GM18505 (cell line): ENCODE measurements at regions not wholly inside any gene's neighbourhood (a gene's known extent, or its start where the extent isn't known, plus 50 kb on each side); places are given as distances from the start of the nearest gene placed in this dataset.
A peak's percentile ranks its signal among the peaks of the same experiment; 100 is the strongest.
"Not testable (repeated sequence)": the region's sequence is repeated elsewhere in the genome, so short reads cannot be mapped to it uniquely, and the experiment has no call there.

ENCODE experiments used
- ATAC-seq: cut with Tn5 transposase; IDR thresholded peaks from one replicate; pipeline ENCODE4 v1.9.1; 2021; ENCODE audit not compliant: unreplicated experiment
- POLR2A ChIP-seq: IDR thresholded peaks from 4 replicates; pipeline ENCODE4 v1.6.1; 2011; ENCODE audit warnings: borderline replicate concordance; ENCODE audit not compliant: insufficient read depth, insufficient read length; ENCODE audit errors: extremely low read depth

DNA sequence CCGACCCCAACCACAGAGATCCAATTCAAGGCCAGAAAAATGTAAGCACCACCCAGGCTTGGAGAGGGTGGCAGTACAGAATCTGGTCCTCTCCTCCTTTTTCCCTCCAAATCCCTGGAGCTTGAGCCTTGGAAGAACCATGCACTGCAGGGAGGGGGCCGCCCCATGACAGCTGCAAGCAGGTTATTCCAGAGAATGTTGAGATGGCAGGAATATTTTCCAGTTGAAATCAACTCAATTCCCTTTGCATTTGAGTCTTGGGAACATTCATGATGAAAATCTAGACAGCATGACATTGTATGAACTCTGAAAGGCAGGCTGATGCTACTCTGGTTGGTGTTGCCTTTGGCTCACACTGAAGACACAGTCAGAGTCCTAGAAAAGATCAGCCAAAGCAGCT lies 386.6 kb upstream of the FGF16 start:
- TF ChIP-seq POLR2A, result no peak
- ATAC-seq, result no peak

DNA sequence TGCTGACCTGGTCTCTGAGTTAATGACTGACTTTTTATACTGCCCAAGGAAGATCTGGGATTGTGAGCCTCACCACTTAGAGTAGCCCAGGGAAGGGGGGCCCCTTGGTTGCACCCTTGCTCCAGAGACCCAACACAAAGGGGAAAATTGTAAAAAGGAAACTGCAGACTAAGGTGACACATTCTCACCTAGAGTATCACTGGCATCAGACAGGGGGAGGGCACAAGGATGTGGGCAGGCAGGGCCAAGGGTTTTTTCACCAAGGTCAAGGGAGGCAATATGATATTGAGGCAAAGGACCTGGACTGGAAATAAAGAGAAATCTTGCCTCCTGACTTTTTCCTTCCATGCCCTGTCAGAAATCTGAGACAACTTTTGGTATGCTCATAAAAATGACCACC lies 386.2 kb upstream of the FGF16 start:
- ATAC-seq, result no peak
- TF ChIP-seq POLR2A, result no peak

DNA sequence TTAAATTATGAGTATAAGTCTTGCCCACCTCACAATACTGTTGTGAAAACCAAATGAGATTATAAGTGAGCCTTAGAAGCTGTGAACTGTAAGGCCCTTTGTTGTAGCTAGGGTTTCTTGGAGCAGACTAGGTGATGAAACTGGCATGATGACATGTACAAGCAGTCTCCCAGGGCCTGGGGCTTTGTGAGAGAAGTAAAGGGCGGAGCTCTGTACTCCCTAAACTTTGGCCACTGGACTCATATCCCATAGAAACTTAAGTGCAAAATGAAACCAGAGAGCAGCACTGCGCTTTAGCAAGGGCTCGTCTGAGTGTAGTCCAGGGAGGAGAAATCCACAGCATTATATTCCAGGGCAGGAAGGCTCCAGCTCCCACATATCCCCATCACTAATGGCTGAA lies 385.6 kb upstream of the FGF16 start:
- no peak for ATAC-seq

DNA sequence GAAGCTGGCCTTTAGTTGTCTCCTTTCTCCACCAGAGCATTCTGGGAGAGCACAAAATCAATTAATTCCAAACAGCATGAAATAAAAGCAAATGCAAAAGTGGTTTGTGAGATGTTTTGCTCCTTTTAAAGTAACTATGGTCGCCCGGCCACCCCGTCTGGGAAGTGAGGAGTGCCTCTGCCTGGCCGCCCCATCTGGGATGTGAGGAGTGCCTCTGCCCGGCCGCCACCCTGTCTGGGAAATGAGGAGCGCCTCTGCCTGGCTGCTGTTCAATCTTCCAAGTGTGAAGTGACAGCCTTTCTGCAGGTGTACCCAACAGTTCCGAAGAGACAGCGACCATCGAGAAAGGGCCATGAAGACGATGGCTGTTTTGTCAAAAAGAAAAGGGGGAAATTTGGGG lies 381.3 kb upstream of the FGF16 start:
- TF ChIP-seq POLR2A, result no peak

More for the DNA sequence above, 385.6 kb upstream of the FGF16 start:
- TF ChIP-seq POLR2A, result no peak

DNA sequence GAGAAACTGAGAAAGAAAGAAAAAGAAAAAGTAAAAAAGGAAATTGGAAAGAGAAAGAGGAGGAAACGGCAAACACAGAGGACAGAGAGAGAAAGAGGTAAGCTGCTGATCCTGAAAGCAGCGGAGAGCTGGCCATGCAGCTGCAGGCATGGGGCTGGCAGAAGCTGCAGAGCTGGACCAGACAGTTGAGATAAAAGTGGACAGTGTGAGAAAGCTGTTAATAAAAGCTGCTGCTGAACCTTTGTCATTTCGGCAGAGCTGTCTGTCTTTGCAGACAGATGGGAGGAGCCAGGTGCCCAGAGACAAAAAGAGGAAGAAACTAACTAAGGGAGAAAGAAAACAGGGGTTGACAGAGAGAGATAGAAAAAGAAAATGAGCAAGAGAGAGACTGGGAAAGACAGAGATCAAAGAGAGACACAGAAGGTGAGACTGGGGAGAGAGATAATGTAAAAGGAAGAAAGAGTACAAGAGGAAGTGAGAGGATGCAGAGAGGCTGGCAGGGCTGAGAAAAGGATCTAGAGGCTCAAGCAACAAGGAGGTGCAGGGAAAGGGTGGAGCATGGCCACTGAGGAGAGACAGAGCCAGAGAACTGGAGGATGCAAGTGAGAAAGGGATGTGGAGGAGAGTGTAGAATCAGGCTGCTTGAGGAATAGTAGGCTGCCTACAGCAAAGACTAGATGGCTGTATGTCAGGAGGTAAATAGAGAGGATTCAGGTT lies 376.8 kb upstream of the FGF16 start:
- peak; percentile 66 for ATAC-seq

More for the DNA sequence above, 381.3 kb upstream of the FGF16 start:
- ATAC-seq, result no peak

DNA sequence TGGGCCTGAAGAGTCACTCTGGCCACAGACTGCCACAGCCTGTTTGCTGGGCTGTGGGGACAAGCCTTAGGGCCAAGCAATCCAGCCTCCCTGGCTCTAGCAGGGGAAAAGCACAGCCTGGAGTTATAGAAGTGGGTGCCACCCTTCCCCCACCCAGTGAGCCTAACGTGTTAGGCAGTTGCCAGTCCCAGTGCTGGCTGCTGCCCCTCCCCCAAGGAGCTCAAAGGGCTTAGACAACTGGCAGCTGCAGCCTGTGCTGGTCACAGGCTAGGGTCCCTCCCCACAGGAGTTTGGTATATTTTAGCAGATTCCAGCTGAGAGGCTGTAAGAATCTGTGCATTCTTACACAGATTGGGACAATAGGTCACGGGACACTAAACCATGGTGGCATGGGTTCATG lies 370.3 kb upstream of the FGF16 start:
- no peak for ATAC-seq
- TF ChIP-seq POLR2A, result no peak

More for the DNA sequence above, 376.8 kb upstream of the FGF16 start:
- TF ChIP-seq POLR2A, result no peak

DNA sequence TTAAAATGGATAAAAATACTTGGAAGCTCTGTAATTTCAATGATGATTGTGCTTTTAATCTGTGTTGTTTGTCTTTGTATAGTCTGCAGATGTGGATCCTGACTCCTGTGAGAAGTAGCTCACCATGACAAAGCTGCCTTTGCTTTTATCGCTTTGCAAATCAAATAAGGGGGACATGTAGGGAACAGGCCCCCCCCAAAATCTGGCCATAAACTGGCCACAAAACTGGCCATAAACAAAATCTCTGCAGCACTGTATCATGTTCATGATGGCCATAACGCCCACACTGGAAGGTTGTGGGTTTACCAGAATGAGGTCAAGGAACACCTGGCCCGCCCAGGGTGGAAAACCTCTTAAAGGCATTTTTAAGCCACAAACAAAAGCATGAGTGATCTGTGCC lies 366.0 kb upstream of the FGF16 start:
- ATAC-seq, result not testable (repeated sequence)

DNA sequence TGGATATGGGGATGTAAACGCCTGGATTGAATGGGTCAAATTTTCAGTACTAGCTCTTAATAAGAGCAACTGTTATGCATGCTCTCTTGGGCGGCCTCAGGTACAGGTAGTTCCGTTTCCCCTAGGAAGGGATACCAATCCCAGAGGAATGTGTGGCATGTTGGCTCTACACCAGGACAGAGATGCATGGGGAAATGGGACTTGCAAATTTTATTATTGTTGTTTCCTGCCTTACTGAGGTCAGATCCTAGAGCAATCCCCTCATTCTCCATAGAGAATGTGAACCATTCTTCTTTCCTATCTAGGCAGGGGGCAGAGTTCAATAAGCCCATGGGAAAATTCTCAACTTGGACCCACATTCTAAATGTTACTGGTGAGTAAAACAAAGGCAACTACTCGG lies 361.8 kb upstream of the FGF16 start:
- no peak for ATAC-seq
- no peak for TF ChIP-seq POLR2A

DNA sequence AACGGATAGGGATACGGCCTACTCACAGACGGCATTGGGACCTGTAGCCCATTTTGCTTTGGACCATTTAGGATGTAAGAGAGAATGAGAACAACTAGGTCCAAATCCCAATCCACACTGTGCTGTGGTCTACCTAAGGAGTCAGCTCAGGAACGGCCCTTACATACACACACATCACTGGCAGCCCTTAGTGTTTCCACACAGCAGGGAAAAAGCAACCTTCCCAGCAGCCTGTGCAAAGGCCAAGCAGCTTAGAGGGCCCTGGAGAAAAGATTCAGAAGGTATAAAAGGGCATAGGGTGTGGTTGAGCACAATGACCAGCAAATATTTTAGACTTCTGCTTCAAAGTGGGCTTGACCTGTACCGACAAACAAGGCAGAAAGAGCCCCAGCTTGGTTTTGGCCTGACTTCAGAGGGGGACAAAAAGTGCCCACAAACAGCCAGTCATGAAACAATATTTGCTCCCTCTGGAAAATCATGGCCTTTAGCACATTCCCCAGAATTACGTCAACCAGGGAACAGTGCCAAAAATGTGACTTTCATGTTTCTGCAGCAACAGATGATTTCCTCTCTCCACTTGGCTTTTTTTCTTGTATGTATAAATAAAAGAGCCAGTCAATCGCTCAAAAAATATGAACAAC lies 359.5 kb upstream of the FGF16 start:
- no peak for TF ChIP-seq POLR2A
- ATAC-seq, result no peak

DNA sequence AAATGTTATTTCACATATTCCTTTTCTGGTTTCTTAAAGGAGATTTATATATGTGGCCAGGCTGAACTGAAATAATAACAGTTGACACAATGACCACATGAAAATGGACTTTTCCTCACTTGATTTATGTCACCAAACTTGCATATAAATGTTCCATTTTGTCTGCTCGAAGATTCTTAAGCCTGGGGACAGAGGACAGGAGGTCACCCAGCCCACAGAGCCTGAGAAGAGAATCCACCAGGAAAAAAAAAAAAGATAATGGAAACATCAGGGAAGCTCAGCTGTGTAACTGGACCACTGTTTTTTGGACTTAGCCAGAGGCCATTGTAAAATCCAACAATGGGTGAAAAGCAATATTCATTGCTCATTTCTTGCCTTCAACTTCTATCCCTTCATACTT lies 359.0 kb upstream of the FGF16 start:
- no peak for ATAC-seq
- no peak for TF ChIP-seq POLR2A

DNA sequence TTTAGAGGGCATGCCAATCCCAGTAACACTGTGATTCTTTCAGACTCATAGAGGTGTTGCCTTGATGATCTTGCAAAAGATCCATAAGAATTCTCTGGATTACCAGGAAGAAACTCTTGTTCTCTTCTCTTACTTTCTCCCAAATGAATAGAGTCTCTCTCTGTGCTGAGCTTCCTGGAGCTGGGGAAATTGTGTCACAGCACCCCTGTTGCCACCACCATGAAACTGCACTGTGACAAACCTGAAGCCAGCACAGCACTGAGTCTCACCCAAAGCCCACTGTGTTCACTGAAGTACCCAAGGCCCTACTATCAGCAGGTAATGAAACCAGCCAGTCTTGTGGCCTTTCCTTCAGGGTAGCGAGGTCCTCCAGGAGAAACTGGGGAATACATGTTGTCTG lies 332.7 kb upstream of the FGF16 start:
- TF ChIP-seq POLR2A, result no peak
- no peak for ATAC-seq

DNA sequence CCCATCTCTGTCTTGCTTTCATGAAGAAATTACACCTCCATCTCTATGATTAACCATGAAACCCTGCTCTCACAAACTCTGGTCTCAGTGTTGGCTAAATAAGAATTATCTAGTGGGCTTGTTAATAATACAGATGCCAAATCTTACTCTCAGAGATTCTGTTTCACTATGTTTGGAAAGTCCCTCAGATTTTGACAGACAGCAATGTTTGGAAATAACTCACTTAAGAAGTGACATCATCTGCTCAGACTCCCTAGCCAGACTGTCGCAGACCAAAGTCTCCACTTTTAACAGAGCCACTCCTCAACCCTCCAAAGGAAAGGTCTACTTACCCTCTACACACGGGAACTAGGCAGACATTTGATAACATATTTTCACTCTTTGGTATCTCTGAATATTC lies 328.5 kb upstream of the FGF16 start:
- no peak for TF ChIP-seq POLR2A
- ATAC-seq, result no peak

DNA sequence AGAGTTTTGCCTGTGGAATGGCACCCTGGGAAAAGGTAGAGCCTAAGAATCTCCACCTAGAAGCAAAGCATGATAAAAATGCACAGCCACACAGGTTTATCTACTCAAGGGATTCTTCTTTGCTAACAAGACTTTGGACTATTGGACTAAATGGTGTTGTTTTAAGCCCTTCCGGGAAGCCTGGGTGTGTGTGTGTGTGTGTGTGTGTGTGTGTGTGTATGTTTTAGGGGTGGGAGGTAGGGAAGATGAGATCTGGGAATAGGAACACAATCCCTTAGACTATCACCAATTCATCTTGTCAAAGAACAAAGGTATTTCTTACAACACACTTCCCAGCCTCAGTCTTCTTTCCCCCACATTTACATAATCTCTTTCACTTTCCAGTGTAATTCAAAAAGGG lies 327.5 kb upstream of the FGF16 start:
- no peak for TF ChIP-seq POLR2A
- ATAC-seq, result no peak

DNA sequence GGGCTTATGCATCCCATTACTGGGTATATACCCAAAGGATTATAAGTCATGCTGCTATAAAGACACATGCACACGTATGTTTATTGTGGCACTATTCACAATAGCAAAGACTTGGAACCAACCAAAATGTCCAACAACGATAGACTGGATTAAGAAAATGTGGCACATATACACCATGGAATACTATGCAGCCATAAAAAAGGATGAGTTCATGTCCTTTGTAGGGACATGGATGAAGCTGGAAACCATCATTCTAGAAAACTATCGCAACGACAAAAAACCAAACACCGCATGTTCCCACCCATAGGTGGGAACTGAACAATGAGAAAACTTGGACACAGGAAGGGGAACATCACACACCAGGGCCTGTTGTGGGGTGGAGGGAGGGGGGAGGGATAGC lies 323.3 kb upstream of the FGF16 start:
- not testable (repeated sequence) for ATAC-seq

DNA sequence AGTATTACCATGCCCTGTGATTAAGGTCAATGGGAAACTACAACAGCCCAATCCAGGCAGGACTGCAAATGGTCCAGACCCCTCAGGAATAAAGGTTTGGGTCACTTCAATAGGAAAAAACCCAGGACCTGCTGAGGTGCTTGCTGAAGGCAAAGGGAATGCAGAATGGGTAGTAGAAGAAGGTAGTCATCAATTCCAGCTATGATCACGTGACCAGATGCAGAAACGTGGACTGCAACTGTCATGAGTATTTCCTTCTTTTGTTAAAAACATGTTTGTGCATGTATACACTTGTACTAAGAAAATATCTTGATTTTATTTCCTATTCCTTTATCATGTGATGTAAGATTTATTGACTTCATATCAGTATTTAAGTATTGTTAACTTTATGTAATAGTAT lies 319.6 kb upstream of the FGF16 start:
- not testable (repeated sequence) for ATAC-seq

DNA sequence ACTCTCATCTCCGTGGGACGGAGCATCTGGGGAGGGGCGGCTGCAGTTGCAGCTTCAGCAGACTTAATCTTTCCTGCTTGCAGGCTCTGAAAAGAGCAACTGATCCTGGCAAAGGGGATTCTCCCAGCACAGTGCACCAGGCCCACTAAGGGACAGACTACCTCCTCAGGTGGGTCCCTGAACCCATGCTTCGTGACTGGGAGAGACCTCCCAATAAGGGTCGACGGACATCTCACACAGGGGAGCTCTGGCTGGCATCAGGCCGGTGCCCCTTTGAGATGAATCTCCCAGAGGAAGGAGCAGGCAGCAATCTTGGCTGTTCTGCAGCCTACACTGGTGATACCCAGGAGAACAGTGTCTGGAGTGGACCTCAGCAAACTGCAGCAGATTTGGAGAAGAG lies 303.3 kb upstream of the FGF16 start:
- ATAC-seq, result no peak
- TF ChIP-seq POLR2A, result no peak

DNA sequence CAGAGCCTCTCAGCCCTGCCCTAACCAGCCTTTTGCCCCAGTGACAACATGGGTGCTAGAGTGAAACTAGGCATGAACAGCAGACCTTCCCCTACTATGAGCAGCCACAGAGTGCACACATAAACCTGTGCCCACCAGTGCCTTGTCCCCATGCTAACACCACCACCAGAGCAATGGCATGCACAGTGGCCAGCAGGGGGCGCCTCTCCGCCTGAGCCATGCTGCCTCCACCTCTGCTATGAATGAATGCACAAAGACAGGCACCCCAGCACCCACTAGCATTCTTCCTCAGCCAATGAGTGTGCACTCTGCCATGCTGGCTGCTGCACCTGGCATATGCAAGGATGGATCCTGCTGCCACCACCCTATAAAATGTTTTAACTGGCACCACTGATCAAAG lies 286.9 kb upstream of the FGF16 start:
- no peak for ATAC-seq
- TF ChIP-seq POLR2A, result no peak
